Glomerular visceral epithelial cell (primary cell): ENCODE measurements at regions not wholly inside any gene's neighbourhood (a gene's known extent, or its start where the extent isn't known, plus 50 kb on each side); places are given as distances from the start of the nearest gene placed in this dataset.
A peak's percentile ranks its signal among the peaks of the same experiment; 100 is the strongest.
"Not testable (repeated sequence)": the region's sequence is repeated elsewhere in the genome, so short reads cannot be mapped to it uniquely, and the experiment has no call there.

Experiments used
- DNase-seq: peaks from one replicate; pipeline ENCODE4 v3.0.0-alpha.2; 2016; ENCODE audit errors: extremely low spot score

DNA sequence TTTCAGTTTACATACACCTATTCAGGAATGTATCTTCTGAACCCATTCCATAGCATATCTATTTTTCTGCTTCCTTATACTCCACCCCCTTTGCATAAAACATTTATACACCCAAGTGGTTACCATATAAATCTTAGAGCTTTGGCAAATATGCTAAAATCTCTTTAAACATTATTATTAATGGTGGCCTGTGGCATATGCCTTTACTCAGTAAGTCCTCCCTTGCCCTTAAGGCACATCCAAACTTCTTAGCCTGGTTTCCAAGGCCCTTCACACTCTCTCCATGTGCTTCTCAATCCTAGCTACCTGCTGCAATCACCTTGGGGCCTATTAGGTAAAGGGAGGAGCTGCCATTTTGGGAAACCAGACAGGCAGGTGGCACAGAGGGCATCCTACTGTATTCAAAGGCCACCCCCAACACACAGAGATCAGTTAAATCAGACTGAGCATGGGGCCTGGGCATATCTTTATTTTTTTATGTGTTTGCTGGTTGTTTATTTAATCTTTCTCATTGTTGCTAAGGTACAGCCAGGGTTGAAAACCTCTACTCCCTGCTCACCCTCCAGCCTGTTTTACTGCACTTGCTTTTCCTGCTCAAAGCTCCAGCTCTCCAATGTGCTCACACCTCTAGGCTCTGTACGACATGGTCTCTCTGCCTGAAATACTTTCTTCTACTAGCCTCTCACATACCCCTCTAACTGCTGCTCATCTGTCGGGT, 242.8 kb upstream of the HNRNPA3 start:
- no peak for DNase-seq

DNA sequence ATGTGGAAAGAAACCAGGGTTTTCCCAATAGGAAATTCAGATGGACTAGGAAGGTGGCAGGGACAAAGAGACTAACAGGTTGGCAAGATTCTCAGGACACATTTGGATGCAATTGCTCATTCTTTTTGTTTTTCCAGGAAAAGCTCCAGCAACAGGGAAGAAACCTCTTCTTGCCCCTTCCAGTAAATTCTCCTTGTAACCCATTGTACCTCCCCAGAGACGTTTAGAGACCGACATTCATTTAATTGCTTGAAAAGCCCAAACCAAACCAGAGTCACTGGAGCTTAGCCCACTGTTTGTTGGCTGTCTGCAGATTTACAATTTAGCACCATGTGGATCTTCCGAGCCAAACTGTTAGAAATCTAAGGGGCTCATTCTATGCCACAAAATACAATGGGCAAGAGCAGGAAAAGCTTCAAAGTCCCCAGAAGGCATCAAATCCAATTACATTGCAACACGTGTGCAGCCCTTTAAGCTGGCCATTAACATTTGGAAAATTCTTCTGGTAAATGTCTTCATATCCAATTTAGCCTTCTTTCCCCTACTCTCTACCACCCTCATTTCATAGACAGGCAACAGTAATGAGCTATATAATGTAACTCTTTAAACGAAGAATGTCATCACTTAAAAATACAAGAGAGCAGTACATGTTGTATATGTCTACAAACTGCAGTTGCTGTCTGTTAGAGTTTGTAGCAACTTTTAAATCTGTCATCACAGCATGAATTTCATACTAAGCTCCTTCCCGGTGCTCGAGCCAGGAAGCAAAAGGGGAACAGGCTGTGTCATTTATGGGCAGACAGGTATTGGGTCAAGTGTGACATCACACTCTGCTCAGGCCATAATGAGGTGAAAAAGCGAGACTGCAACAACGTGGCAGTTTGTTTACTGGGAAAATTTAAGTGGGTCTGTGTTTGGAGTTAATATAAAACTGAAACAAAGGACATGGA, 235.6 kb upstream of the HNRNPA3 start:
- no peak for DNase-seq

DNA sequence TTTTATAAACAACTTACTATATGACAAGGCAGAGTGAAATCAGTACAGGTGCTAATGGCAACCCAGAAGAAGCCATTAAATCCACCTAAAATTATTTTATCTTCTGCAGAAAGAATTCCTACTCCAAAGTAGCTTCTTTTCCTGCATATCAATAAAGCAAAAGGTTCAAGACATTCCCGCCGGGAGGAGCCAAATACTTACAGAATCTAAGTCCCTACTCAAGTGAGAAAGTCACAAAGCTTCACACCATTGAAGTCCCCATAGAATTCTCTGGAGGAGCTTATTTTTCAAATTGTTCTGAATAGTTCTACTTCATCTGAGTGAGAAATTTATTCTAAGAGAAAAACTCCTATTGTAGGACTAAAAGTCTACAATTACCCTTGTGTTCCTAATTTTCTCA, 233.7 kb upstream of the HNRNPA3 start:
- no peak for DNase-seq

DNA sequence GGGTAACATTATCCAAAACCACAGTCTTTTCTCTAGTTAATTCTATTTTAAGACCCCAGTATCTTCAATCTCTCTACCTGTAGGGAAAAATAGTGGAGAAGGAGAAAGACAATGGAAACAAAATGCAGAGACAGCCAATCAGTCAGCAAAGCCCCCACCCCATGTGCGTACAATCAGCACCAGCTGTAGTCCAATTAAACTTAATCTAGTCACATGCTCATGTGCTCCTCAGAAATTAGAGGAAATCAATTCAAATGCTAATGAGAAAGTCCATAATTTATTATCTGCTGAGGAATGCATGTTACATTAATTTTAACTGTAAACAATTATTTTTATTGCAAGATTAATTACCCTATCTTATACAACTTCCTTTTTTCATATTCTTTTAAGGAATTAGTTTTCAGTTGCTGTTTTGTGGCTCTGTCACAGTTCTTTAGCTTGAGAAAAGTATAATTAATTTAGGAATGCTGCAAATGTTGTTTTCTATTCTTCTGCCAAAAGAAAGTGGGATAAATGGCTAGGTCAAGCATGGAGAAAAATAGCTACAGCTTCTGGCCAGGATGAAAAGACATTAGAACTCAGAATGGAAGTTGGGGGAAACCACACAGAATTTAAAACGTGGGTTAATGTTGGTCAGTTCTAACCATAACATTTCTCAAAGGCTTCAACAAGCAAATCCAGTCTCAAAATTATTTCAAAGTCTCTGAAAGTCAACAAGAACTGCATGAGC, 232.4 kb upstream of the HNRNPA3 start:
- no peak for DNase-seq

DNA sequence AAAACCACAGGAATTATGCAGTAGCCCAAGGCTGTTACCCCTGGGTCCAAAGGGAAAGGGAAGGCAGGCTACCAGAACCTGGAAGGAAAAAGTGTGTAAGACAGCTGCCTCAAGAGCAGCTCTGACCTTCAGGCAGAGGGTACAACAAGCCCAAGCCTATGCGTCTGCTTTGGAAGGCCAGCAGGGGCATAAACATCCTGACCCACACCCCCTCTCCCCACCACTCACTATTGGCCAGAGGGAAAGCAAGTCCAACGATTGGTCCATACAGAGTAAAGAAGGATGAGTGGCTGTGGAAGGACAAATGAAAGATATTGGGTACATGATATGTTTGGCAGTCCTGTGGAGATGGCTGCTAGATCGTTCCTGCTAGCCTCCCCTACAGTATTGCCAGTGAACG, 227.6 kb upstream of the HNRNPA3 start:
- DNase-seq: no peak

DNA sequence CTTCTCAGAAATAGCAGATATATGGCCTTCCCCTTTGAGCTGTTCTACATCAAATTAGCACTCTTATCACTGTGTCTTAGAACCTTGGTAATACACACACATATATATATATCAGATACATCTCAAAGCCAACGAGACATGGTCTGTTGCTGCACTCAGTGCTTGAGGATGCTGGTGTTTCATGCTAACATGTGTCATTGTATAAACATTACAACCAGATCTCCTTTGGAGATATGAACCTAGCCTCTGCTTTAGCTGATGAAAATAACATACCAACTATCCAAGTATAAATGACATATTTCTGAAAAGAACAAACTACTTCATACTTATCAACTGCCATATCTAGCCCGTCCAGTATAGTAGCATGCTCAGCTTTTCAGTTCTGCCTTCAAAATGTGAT, 226.7 kb upstream of the HNRNPA3 start:
- no peak for DNase-seq

DNA sequence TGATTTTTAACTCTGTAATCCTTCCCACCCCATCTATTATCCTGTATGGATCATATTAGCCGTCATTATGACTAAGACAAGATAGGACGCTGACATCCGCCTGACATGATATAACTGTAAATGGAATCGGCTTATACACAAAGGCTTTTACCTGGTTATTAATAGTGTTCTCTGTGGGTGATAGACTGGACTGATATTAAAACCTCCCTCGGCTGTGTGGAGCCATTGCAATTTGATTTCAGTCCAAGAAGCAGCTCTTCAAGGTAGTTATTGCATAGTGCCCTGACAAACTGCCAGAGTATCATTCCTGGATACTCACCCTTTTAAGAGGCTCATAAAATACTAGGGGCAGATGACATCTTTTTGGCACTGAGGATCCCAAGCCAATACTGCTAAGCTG, 226.1 kb upstream of the HNRNPA3 start:
- DNase-seq: no peak

DNA sequence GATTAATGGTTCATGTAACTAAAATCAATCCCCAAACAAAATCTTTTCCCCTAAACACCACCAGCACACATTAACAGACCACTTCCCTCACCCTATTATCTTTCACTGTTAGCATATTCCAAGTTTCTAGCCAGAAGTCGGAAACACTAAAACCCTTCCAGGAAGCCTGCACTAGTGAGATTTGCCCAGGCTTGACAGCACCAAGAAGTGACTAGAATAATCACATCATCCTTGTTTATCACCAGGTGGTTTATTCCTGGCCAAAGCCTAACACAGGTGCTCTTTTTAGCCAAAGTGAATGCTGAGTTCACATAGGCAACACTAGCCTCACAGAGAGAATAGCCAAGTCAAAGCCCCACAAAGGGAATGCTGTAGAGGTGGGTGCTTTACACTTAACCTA, 221.2 kb upstream of the HNRNPA3 start:
- DNase-seq: no peak

DNA sequence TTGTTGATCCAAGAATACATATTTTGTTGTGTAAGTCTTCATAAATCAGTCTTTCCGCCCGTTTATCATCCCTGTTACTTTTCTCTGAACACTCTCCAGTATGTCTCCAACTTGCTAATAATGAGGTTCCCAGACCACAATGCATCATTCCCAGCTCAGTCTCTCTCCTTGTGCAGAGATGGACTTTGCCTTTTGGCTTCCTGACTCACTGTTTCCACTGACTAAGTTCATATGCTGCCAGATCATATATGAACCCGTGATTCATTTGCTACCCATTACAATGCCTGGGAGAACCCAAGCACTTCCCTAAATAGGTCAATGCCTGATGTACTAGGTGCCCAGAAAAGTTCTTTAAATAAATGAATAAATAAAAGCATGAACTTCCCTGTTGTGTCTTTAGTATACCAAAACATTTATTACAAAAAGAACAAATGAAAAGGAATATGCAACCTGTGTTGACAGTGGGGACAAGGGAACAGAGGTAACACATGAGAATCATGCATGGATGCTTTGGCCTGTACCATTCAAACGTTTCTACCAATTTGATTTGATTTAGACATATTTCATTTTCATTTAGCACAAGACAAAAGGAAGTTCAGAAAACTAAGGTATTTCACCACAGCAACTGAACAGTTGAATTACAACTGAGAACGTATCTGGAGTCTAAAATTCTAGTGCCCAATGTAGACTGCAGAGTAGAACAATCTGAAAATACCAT, 215.4 kb upstream of the HNRNPA3 start:
- peak; percentile 79 for DNase-seq

DNA sequence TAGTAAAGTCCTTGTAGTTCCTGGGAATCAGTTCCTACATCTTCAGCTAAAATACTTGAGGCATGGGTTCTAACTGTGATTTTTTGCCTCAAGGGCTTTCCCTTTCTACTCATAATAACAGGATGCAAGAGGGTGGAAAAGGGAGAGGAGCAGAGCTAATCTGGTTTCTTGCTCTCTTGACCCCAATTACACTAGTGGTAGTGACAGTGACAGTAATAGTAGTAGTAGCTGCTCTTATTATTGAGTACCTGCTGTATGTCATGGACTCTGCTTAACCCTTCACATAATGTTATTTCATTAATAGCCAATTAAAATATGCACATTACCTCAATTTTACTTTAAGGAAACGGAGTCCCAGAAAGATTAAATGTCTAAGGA, 214.8 kb upstream of the HNRNPA3 start:
- no peak for DNase-seq

DNA sequence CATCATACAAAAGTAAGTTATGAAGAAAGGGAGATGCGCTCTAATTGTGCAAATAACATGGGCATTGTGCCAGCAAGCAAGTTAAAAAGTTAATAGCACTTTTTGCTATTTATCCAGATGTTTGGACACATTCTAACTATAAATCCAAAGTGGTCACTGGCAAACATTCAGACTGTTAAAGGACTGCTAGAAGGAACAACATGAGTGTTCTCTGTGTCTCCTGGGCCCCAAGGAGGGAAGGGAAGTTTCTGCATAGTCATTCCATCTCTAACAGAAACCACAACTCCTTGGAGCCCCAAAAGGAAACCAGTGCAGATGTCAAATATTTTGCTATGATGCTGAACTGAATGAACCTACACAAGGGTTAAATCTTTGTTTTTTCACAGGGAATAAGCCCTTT, 213.3 kb upstream of the HNRNPA3 start:
- DNase-seq: no peak

DNA sequence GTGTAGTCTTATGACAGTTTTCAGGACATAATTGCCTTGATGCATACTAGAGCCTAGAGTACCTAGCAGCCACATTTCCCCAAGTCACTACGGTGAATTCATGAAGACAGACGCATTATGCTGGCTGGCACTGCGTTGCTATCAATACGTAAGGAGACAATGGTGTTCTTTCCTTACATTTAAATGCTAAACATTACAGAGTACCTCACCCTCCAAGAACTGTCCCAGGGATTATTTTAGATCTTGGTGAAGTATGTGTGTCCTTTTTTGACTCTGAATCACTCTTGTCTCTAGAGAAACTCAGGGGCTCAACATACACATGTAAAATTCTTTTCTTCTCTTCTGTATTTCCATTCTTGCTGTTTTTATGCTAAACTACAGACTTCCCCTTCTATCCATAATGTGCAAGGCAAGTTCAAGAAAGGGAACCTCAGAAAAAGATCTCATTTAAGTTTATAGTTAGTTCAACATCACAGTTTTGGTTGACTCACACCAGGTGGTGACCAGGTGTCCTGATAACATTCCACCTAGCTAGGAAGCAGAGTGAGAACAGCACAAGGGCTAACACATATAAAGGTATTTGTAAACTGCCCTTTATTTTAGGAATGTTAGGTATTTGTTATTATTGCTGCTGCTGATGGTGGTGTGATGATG, 212.4 kb upstream of the HNRNPA3 start:
- DNase-seq: no peak

DNA sequence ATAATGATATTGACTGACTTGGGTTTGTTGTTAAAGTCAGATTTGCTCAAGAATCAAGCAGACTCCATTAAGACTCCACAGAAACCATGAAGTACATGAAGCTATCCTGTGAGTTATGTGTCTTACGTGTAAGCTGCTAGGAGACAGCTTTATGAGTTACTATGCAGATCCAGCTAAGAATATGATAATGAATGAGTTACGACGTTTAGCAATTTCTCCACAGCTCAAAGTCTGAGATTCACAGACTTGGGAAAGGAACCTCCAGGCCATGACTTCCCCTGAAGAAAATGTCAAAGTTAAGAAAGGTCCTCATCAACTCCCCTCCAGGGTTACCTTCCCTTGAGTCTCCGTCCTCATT, 211.9 kb upstream of the HNRNPA3 start:
- DNase-seq: no peak

DNA sequence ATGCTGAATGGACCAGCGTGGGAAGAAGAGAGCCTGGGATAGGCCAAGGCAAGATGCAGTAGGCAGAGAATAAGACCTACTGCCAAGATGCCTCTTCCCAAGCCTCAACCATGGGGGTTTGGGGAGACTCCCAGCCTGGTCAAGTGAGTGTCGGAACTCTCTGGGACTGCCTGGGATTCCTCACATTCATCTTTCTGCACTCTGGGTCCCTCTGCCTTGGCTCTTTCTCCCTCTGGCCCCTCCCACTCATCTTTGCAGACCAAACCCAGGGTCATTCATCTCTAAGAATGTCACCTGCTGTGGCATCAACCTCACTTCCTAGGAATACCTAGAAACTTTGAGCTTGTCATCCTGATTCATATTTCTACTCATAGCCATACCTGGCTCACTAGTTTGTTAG, 211.3 kb upstream of the HNRNPA3 start:
- no peak for DNase-seq

DNA sequence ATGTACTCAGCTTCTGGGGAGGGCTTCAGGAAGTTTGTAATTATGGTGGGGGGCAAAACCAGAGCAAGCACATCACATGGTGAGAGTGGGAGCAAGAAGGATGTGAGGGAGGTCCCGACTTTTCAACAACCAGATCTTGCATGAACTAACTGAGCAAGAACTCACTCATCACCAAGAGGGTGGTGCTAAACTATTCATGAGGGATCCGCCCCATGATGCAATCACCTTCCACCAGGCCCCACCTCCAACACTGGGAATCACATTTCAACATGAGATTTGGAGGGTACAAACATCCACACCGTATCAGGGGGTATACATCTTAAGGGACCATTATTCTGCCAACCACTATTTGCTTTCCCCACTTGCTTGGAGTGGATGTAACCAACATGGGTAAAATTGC, 209.6 kb upstream of the HNRNPA3 start:
- DNase-seq: no peak

DNA sequence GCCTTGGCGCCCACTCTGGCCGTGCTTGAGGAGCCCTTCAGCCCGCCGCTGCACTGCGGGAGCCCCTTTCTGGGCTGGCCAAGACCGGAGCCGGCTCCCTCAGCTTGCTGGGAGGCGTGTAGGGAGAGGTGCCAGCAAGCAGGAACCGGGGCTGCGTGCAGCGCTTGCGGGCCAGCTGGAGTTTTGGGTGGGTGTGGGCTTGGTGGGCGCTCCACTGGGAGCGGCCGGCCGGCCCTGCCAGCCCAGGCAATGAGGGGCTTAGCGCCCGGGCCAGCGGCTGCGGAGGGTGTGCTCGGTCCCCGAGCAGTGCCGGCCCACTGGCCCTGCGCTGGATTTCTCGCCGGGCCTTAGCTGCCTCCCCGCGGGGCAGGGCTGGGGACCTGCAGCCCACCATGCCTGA, 204.9 kb upstream of the HNRNPA3 start:
- DNase-seq: not testable (repeated sequence)

DNA sequence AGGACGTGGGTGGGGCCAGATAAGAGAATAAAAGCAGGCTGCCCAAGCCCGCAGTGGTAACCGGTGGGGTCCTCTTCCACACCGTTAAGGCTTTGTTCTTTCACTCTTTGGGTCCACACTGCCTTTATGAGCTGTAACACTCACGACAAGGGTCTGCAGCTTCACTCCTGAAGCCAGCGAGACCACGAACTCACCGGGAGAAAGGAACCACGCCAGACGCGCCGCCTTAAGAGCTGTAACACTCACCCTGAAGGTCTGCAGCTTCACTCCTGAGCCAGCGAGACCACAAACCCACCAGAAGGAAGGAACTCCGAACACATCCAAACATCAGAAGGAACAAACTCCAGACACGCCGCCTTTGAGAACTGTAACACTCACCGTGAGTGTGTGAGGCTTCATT, 203.9 kb upstream of the HNRNPA3 start:
- not testable (repeated sequence) for DNase-seq

DNA sequence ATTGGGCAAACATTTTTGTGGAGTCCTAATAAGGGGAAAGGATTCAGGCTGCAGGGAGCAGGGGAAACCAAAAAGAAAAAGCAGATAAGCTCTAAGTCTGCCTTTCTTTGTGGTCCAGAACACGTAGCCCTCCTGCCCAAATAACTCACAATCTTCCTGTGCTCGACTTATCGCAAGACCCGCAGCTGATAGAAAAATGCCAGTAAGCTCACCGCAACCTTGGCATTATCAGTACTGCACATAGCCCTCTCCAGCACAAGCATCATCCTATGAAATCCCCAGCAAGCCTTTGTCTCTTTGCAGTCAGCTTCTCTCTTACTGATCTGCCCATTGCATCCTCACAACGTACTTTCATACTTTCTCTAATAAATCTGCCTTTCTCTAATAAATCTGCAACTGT, 202.4 kb upstream of the HNRNPA3 start:
- DNase-seq: no peak

DNA sequence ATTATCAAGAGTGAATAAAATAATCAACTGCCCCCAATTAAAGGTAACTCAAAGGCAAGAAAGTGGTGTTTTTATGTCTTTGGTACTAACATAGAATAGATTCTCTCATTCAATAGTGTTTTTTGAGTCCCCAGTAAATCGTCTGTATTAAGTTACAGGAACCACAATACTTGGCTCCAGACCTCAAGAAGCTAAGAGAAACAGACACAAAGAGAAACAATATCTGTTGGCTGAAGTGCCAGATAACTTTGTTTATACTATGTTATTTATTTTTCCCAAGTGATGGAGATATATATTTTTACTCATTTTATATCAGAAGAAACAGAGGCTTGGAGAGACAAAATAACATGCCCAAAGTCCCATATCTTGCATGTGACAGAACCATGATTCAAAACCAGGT, 201.7 kb upstream of the HNRNPA3 start:
- no peak for DNase-seq

DNA sequence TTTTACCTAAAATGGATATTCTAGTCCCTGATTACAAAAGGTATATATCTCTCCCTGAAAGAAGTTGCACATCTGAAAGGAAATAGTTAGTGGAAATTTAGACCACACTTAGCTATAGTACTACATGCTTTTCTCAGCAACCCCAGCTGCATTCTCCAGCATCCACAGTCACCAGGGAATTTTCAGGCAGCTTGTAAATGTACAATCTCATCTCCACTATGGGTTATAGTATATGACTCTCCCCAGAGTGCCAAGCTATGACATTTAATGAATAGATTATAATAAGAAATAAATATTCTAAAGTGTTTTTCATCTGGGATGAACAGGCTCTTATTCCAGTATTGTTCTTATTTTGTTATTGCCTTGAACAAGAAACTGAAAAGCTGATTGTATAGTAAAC, 197.6 kb upstream of the HNRNPA3 start:
- DNase-seq: no peak

DNA sequence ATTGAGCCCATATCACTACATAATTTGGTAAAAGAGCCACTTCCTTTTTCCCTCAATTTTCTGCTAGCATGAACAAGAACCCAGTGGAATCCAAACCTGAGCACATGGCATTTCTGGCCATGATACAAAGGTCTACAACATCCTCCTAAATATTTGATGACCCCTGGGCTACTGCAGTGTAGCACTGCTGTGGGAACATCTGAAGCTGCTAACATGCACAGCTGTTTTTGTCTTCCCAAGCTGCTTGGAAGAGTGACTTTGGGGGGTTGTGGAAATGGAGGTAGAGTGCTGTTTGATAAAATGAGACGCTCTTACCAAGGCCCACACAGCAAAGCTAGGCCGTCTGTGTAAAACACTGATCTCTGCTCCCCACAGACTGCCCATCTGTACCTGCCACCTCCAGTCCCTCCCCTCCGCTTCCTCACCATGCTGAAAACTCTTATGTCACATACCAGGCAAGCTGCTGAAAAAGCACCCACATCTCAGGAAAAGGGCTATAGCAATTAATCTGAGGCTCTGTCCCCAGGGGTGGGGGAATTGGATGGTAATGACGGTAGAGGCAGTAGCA, 197.2 kb upstream of the HNRNPA3 start:
- no peak for DNase-seq
